ENCODE measurements at regions not wholly inside any gene's neighbourhood (a gene's known extent, or its start where the extent isn't known, plus 50 kb on each side); places are given as distances from the start of the nearest gene placed in this dataset.

GRCh38 chr13:46480131-46480530 lies 72.8 kb upstream of the LRCH1 start:
- TF ChIP-seq, protein P1, sequence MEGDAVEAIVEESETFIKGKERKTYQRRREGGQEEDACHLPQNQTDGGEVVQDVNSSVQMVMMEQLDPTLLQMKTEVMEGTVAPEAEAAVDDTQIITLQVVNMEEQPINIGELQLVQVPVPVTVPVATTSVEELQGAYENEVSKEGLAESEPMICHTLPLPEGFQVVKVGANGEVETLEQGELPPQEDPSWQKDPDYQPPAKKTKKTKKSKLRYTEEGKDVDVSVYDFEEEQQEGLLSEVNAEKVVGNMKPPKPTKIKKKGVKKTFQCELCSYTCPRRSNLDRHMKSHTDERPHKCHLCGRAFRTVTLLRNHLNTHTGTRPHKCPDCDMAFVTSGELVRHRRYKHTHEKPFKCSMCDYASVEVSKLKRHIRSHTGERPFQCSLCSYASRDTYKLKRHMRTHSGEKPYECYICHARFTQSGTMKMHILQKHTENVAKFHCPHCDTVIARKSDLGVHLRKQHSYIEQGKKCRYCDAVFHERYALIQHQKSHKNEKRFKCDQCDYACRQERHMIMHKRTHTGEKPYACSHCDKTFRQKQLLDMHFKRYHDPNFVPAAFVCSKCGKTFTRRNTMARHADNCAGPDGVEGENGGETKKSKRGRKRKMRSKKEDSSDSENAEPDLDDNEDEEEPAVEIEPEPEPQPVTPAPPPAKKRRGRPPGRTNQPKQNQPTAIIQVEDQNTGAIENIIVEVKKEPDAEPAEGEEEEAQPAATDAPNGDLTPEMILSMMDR (IDR thresholded peaks at IDR 0.05), result no peak
- DNase-seq (ENCODE audit: low spot score), result no peak
- H3K36me3 ChIP-seq, result no peaks in the 10 kb centered on the region
- H3K4me1 ChIP-seq, result no peaks in the 10 kb centered on the region
- H3K27me3 ChIP-seq, result no peaks in the 10 kb centered on the region
- H3K27ac ChIP-seq, result no peak overlapping the region
- peaks cover 10 to 25% of the 10 kb centered on the region in 2 donors for H3K9me3 ChIP-seq
- H3K4me3 ChIP-seq, result no peak overlapping the region

- no peak for DNase-seq (ENCODE audit: low spot score)
- Histone ChIP-seq H3K9me3 (peaks cover 10 to 21% of the 10 kb centered on the region in 2 donors), H3K36me3 (no peaks in the 10 kb centered on the region), H3K27ac (no peak overlapping the region), H3K4me1 (no peaks in the 10 kb centered on the region), H3K27me3 (no peaks in the 10 kb centered on the region), H3K4me3 (no peak overlapping the region)
- TF ChIP-seq, protein P1 (IDR thresholded peaks at IDR 0.05), result no peak
These were observed 73.3 kb upstream of the LRCH1 start for GRCh38 chr13:46479691-46480090.

DNA sequence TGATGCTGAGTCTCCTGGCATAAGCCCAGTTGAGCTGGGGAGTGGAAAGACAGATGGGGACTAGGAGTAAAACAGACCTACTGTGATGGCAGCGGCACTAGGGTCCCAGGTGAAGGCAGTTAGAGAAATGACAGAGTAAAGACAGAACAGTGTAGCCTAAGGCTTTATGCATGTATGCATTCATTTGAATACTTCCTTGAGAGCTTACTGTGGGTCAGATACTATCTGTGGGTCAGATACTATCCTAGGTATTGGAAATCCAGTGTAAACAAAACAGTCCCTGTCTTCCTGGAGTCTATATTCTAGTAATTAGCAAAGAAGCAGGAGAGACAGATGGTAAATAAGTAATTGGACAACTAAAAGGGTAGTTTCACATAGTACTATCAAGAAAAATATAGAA lies 73.7 kb upstream of the LRCH1 start:
- Histone ChIP-seq H3K4me1 (no peaks in the 10 kb centered on the region), H3K27ac (no peak overlapping the region), H3K9me3 (peaks cover 7 to 16% of the 10 kb centered on the region in 2 donors), H3K36me3 (no peaks in the 10 kb centered on the region), H3K4me3 (no peak overlapping the region), H3K27me3 (no peaks in the 10 kb centered on the region)
- DNase-seq (ENCODE audit: low spot score), result no peak
- TF ChIP-seq, protein P1 (IDR thresholded peaks at IDR 0.05), result no peak

DNA sequence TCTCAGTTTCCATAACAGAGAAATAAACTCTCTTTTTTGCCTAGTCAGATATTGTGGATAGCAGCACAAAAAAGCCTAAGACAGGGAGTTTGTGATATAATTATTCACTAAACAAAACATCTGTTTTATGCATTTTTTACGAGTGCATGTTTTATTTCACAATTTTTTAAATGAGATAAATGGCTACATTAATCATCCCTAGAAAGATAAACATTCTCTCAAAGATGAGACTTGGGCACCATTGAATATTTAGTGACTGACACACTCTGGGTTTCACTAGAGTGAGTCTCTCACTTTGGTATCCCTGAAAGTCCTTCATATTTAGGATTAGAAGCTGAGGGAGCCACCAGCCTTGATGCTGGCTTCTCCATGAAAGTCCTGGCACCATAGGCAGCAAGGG lies 74.3 kb upstream of the LRCH1 start:
- no peaks in the 10 kb centered on the region for H3K36me3 ChIP-seq
- DNase-seq (ENCODE audit: low spot score), result no peak
- no peaks in the 10 kb centered on the region for H3K27me3 ChIP-seq
- no peak overlapping the region for H3K27ac ChIP-seq
- TF ChIP-seq, protein P1 (IDR thresholded peaks at IDR 0.05), result no peak
- H3K9me3 ChIP-seq, result peaks cover under 1 to 10% of the 10 kb centered on the region in 2 donors
- no peaks in the 10 kb centered on the region for H3K4me1 ChIP-seq
- no peak overlapping the region for H3K4me3 ChIP-seq

DNA sequence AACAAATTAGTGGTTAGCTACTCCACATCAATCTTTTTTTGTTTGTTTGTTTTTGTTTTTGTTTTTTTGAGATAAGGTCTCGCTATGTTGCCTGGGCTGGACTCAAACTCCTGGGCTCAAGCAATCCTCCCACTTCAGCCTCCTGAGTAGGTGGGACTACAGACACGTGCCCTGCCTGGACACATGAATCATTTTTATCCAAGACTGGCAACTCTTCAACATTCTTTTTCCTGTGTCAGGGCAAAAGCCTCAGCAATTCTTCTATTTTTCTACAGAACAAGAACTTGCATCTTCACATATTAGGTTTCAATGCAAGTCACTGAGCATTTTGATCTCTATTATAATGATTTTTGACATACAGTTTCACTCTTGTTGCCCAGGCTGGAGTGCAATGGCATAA lies 76.8 kb upstream of the LRCH1 start:
- no peaks in the 10 kb centered on the region for H3K36me3 ChIP-seq
- H3K4me3 ChIP-seq, result no peak overlapping the region
- H3K9me3 ChIP-seq, result peaks cover 0 to under 1% of the 10 kb centered on the region in 2 donors
- H3K27me3 ChIP-seq, result no peaks in the 10 kb centered on the region
- H3K27ac ChIP-seq, result no peak overlapping the region
- H3K4me1 ChIP-seq, result no peaks in the 10 kb centered on the region
- TF ChIP-seq, protein P1 (IDR thresholded peaks at IDR 0.05), result no peak
- DNase-seq (ENCODE audit: low spot score), result no peak

- no peaks in the 10 kb centered on the region for H3K4me1 ChIP-seq
- H3K9me3 ChIP-seq, result no peaks in the 10 kb centered on the region
- DNase-seq (ENCODE audit: low spot score), result no peak
- no peaks in the 10 kb centered on the region for H3K36me3 ChIP-seq
- H3K27me3 ChIP-seq, result no peaks in the 10 kb centered on the region
- no peak overlapping the region for H3K4me3 ChIP-seq
- no peak overlapping the region for H3K27ac ChIP-seq
- TF ChIP-seq, protein P1 (IDR thresholded peaks at IDR 0.05), result no peak
These were observed 77.4 kb upstream of the LRCH1 start for GRCh38 chr13:46475541-46475991.
